C4-2B (cell line): ENCODE measurements at regions not wholly inside any gene's neighbourhood (a gene's known extent, or its start where the extent isn't known, plus 50 kb on each side); places are given as distances from the start of the nearest gene placed in this dataset.
"Not testable (repeated sequence)": the region's sequence is repeated elsewhere in the genome, so short reads cannot be mapped to it uniquely, and the experiment has no call there.

ENCODE experiments used
- H3K27ac ChIP-seq: fragments of 450-650 bp; 2 replicates; pipeline ENCODE4 v1.5.1; 2017
- ZFX ChIP-seq: fragments of 450-650 bp; IDR thresholded peaks from 2 replicates; pipeline ENCODE4 v1.6.1; 2017
- TF ChIP-seq, protein P1 (sequence below): fragments of 450-650 bp; conservative IDR thresholded peaks from 2 replicates; pipeline ENCODE4 v1.5.1; 2017; ENCODE audit warnings: mild to moderate bottlenecking

DNA sequence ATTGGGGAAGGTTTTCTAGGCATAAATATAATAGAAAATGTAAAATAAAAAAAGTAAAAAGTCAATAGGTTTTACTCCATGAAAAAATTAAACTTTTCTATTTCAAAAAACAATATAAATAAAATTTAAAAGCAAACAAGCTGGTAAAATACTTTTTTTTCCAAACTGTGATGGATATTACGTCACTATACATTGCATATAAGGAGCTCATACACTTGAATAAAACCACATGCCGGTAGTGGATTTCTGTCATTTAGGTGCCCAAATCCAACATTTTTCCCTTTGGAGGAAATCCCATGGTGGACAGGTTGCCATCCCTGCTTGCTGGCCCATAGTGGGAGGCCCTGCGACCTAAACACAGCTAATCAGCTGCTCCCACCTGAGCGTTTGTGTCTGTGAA is 289.4 kb upstream of the HNRNPA3 start:
- no peak overlapping the region for H3K27ac ChIP-seq
- TF ChIP-seq, protein P1, sequence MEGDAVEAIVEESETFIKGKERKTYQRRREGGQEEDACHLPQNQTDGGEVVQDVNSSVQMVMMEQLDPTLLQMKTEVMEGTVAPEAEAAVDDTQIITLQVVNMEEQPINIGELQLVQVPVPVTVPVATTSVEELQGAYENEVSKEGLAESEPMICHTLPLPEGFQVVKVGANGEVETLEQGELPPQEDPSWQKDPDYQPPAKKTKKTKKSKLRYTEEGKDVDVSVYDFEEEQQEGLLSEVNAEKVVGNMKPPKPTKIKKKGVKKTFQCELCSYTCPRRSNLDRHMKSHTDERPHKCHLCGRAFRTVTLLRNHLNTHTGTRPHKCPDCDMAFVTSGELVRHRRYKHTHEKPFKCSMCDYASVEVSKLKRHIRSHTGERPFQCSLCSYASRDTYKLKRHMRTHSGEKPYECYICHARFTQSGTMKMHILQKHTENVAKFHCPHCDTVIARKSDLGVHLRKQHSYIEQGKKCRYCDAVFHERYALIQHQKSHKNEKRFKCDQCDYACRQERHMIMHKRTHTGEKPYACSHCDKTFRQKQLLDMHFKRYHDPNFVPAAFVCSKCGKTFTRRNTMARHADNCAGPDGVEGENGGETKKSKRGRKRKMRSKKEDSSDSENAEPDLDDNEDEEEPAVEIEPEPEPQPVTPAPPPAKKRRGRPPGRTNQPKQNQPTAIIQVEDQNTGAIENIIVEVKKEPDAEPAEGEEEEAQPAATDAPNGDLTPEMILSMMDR = no peak
- TF ChIP-seq ZFX = no peak

DNA sequence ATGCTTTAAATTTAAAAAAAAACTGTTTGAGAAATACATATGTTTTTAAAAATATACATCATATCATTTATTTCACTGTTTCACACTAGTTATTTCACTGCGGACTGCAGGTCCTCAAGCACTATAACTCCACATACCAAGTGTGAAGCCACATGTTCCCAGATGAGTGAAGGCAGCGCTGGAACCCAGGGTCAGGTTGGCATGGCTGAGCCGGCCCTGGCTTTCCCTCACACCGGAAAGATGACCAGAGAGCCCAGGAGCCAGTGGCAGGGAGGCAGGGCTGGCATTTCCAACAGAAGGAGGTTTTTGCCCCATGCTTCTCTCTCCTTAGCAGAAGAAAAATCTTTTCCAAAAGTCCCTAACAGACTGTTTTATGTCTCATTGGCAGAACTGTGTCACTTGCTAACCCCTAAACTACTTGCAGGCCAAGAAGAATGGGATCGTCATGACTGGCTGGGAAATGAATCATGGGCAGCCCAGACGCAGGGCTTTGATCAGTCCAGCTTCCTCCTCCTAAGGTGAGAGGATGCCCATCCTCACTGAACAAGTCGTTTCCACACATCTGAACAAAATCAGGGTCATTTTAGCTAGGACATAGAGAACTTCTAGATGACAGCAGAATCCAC is 287.6 kb upstream of the HNRNPA3 start:
- TF ChIP-seq, protein P1 = no peak
- no peak for TF ChIP-seq ZFX
- no peak overlapping the region for H3K27ac ChIP-seq

DNA sequence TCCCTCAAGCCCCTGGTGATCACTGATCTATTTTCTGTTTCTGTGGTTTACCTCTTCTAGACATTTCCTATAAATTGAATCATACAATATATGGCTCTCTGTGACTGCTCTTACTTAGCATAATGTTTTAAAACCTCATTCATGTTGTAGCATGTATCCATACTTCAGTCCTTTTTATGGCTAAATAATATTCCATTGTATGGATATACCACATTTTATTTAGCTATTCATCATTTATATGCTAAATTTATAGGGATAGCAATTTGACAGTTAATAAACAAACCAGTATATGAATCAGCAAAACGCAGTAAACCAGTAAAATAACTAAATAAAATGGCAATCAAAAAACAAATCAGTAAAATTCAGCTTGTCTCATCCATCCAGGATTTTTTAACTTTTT is 286.1 kb upstream of the HNRNPA3 start:
- H3K27ac ChIP-seq = no peak overlapping the region
- no peak for TF ChIP-seq ZFX
- TF ChIP-seq, protein P1 = no peak

DNA sequence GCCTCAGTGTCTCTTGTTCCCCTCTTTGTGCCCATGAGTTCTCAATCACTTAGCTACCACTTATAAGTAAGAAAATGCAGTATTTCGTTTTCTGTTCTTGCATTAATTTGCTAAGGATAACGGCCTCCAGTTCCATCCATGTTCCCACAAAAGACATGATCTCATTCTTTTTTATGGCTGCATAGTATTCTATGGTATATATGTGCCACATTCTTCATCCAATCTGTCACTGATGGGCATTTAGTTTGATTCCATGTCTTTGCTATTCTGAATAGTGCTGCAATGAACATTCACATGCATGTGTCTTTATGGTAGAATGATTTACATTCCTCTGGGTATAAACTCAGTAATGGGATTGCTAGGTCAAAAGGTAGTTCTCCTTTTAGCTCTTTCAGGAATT is 283.2 kb upstream of the HNRNPA3 start:
- not testable (repeated sequence) for H3K27ac ChIP-seq

DNA sequence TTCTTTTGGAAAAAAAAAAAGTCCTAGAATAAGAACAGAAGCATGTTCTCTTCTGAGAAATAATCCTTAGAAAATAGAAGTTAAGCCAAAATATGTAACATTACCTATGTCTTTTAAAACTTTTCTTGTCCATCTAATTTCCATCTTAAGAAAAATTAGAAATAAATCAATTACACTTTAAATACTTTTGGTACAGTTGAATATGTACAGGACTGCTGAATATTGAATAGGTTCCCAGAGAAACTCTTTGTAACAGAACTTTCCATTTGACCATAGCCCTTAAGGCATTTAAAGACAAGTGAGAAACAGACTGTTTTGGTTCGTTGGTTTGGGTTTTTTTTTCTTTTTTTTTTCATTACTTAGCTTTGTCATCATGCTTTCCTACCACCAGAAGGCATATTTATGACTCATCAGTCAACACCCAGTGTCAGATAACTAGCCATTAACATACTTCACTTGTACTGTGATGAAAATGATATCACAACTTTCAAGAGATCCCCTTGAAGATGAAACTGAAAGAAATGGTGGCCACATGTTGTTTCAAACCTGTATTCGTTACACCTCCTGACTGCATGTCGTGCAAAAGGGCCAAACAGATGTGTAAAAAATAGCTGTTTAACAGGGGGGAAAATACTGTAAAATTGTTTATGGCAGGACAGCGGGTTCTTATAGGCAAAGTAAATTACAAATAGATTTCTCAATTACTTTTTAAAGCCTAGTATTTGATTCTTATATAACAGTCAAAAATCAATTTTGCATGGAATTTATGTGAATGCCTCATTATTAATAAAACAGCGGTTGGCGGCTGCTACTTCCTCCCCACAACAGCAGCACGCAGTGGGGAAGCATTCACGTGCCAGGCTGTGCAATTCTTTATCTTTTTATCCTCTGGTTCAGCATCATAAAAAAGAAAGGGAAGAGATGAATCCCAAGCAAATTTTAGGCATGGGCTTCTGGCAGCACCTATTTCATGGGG is 280.7 kb upstream of the HNRNPA3 start:
- TF ChIP-seq ZFX = no peak
- TF ChIP-seq, protein P1 = no peak
- H3K27ac ChIP-seq = no peak overlapping the region

DNA sequence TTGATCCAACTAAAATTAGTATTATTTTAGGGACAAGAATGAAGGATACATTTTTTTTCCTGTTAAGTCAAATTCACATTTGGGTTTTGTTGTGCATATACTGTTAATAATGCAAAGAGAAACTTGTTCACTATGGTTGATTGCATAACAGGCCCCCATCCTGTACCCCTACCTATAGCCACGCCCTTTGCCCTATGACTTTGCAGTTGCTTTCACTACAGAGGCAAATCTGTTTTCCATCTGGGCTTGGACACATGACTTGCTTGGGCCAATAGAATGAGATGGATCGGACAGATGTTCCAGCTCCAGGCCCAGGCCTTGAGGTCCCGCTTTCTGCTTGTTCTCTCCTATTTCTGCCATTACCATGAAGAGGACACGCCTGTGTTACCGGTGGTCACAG is 278.5 kb upstream of the HNRNPA3 start:
- no peak overlapping the region for H3K27ac ChIP-seq

DNA sequence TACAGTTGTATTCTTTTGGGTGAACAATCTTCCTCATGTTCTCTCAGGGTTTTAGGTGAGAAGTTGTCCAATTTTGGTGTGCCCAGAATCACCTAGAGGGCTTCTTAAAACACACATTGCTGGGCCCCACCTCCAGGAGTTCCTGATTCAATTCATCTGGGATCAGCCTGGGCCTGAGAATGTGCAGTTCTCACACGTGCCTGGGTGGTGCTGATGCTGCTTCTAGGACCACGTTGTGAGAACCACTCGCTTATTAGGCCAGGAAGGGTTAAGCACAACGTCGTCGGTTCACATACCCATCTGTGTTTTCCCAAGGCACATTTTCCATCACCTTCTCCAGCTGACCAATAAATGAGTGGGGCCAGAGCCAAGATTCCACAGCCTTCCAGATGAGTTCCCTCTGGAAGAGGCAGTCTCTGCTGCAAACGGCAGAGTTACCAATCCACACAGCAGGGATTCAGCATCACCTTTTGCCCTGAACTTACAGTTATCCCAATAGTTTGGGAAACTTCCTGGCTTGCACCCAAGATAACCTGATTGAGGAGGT is 277.7 kb upstream of the HNRNPA3 start:
- TF ChIP-seq, protein P1 = no peak
- no peak for TF ChIP-seq ZFX
- no peak overlapping the region for H3K27ac ChIP-seq

More for the DNA sequence above, 278.5 kb upstream of the HNRNPA3 start:
- no peak for TF ChIP-seq ZFX
- TF ChIP-seq, protein P1 = no peak
